ENCODE measurements at regions not wholly inside any gene's neighbourhood (a gene's known extent, or its start where the extent isn't known, plus 50 kb on each side); places are given as distances from the start of the nearest gene placed in this dataset.

DNA sequence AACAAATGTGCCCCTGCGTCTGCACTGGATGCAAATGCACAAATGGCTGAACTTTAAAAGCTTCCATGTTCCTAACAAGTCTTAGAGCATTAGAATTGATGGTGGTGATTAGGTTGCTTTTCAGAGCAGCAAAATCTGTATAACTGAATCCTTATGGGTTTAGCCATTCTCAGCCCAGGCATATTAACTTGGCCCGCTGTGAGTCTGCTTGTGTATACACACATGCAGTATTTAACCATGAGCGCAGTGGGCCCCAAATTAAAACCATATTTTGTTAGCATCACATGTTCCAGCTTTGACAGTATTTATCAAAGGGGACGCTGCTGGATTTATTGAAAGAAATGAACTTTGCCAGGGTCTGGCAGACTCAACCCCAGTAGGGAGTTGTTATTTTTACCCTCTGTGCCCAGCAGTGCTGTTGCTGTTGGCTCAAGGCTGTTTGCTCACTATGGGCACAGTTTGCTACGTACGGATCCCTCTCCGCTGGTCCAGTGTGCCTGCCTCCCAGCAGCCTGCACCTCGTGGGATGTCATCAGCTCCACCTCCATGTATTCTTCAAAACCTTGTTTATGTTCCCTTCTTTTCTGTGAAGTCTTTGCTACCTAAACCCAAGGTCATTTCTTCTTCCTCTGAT lies 144.7 kb downstream of the QRSL1 start:
- no peak for FAIRE-seq
- no peak for DNase-seq (ENCODE audit: low spot score in 2 of 2)

DNA sequence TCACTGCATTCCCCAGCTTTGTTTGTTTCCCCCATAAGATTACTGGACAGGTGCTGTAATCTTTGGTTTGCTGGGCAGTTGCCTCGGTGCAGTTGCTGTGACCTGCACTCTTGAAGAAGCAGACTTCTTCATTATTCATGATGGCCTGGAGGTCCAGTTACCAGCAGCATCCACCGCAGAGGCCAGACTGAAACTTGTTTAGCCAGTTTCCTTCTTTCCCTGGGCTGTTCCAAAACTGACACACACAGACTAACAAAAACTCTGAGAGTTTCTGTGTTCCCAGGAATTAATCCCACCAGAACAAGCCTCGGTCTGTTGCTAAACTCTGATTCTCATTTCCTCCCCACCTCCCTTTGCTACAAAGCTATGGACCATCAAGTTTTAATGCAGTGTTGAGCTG lies 144.1 kb downstream of the QRSL1 start:
- DNase-seq (ENCODE audit: low spot score in 2 of 2) (no peak), FAIRE-seq (no peak)

DNA sequence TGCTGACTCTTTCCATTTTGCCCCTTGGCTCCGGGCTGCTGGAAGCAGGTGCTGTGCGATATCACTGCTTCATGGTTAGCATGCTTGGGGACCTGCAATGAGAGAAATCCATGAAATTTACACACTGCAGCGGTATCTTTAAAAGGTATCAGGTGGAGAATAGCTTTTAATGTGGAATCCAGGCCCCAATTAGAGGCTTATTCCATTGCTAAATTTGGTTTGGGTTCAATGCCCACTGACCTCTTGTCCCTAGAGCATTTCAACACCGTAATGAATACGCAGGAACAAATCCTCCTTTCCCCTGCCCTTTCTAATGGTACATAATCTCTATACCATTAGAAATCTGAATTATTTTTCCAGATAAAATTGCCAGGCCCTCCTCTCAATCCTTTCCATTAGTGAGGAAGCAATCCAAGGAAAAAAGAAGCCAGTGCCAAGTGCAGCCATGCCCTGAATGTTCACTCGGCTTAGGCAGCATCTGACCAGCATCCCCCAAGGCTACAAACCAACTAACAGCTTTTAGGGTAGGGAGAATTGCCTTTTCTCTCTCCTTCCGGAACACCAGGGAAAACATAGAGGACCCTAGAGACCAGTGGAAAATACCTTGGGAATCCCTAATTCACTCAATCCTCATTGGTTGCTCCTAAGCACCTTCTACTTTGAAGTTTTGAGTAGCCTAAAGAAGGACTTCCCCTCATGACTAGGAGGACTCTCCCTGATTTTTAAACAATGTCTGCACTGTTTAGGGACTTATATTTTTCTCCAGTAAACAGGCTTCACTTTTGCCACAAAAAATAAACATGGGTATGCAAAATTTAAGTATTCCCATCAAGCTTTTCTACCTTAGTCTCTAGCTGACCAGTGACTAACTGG lies 143.1 kb downstream of the QRSL1 start:
- no peak for FAIRE-seq

DNA sequence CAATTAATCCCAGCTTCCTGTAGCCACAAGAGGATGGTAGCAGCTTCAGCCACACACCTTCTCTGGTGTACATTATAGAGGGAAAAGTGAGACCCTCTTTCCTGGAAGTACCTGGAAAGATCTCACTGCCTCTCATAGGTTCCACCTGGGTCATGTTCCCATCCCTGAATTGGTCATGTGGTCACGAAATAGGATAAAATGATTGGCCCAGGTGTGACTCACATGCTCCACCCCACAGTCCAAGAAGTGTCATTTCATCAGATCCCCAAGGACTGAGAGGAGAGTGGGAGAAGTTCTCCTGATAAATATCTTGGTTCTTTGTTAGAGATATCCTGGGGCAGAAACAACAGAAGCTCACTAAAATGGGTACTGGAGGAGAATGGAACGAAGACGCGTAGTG lies 142.4 kb downstream of the QRSL1 start:
- DNase-seq (ENCODE audit: low spot score in 2 of 2) (no peak), FAIRE-seq (no peak)

More for the DNA sequence above, 143.1 kb downstream of the QRSL1 start:
- DNase-seq (ENCODE audit: low spot score in 2 of 2), result no peak

DNA sequence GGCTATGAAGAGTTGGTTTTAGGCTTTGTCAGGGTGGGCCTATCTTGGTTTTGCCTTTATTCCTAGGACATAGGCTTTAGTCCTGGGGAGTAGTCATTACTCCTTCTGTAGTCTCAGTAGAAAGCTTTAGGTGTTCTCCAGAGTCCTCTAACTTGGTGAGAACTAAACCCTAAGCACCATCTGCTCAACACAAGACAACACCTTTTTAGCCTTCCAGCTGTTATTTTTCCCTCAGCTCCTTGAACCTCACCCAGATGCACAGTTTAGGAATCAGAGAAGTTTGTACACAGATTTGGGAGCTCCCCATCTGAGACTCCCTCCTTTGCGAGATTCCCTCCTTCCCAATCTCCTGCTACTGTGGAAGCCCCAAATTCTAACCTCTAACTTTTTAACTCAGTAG lies 141.3 kb downstream of the QRSL1 start:
- no peak for DNase-seq (ENCODE audit: low spot score in 2 of 2)
- no peak for FAIRE-seq

DNA sequence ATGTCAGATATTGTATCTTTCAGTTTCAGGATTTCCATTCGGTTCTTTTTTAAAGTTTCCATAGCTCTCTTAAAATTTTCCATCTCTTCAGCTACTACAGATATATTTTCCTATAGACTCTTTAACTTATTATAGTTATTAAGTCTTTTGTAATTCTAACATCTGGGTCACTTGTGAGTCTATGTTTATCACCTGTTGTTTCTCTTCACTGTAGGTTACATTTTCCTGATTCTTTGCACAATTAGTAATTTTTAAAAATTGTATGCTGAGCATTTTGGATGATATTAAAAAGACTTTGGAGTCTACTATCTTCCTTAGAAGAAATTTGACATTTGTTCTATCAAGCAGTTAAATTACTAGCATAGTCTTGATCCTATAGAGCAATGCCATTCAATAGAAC lies 140.7 kb downstream of the QRSL1 start:
- FAIRE-seq (no peak), DNase-seq (ENCODE audit: low spot score in 2 of 2) (no peak)

DNA sequence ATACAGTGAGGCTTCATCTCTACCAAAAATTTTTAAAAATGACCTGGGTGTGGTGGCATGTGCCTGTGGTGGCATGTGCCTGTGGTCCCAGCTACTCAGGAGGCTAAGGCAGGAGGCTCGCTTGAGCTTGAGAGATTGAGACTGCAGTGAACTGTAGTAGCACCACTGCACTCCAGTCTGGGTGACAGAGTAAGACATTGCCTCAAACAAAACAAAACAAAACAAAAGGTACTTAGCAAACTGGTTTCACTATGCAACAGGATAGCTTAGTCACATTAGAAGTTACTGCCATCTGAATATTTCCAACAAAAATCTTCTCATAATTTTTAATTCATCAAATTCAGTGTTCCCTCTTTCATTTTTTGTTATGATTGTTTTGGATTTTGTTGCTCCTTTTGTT lies 137.9 kb downstream of the QRSL1 start:
- FAIRE-seq (no peak), DNase-seq (ENCODE audit: low spot score in 2 of 2) (no peak)

DNA sequence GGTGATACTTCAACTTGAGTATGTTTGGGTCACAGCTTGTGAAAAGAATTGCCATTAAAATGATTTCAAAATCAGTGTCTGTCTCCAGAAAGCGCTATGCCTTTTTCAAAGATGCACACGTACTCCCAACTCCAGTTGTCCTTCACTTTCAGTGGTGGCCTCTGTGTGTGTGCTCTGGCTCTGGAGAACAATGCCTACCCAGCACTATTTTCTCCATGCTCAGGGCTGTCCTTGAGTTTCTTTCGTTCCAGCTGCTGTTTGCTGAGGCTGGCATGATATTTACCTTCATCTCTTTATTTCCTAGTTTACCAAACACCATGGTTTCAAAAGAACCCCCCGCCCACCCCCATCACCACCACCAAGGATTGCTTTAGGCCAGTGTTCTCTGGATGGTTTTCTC lies 136.8 kb downstream of the QRSL1 start:
- FAIRE-seq, result no peak
- no peak for DNase-seq (ENCODE audit: low spot score in 2 of 2)

DNA sequence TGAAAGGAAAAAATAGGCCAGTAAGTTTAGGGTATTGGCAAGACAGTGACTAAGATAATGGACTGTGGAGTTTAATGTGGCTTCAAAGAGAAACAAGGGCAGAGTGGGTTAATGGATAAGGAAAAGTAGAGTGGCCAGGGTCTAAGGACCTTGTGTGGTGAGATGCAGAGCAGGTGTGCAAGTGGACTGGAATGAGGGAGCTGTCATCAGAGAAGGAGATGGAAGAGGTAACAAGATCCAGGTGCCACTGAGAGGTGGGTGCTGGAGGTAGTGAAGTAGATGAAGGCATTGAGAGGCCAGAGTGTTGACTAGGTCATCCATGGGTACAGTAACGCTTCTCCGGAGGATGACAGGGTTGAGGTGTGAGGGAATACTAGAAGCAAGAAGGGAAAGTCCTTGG lies 136.1 kb downstream of the QRSL1 start:
- DNase-seq (ENCODE audit: low spot score in 2 of 2), result no peak
- FAIRE-seq, result no peak

DNA sequence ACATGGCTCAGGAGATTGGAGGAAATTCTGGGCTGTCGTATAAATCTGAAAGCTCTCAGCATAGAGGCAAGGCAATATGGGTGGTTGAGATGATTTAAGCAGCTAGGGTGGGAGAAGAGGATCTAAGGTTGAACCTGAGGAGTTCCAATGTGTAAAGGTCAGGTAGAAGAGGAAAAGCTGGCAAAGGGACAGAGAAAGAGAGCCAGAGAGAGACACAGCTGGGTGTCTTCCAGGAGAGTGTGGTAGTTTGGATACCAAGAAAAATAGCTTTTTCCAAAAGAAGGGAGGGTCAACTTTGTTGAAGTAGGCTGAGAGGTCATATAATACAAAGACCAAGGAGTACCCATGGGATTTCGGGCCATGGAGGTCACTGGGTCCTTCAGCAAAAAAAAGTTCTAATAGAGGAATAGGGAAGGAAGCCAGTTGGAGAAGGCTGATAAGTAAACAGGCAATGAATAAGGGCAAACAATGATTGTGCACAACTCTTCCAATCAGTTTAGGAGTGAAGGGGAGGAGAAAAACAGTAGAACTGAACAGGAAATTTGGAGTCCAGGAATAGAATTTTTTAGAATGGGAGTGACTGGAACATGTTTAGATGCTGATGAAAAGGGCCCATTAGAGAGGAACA lies 135.1 kb downstream of the QRSL1 start:
- FAIRE-seq (no peak), DNase-seq (ENCODE audit: low spot score in 2 of 2) (no peak)

DNA sequence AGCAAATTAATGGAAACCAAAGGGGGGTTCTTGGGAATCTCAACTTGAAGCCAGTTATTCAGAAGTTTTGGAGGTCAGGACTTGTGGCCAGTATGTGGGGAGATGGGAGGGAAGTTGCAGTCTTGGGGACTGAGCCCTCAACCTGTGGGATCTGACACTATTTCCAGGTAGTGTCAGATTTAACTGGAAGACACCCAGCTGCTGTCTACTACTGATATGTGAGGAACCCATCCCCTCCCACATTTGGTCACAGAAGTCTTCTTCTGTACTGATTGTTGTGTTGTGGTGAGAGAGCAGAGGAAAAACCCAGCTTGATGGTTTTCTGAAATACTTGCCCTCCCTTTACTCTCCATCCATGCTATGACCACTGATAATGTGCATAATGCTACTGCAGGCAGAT lies 134.0 kb downstream of the QRSL1 start:
- DNase-seq (ENCODE audit: low spot score in 2 of 2), result no peak
- no peak for FAIRE-seq

DNA sequence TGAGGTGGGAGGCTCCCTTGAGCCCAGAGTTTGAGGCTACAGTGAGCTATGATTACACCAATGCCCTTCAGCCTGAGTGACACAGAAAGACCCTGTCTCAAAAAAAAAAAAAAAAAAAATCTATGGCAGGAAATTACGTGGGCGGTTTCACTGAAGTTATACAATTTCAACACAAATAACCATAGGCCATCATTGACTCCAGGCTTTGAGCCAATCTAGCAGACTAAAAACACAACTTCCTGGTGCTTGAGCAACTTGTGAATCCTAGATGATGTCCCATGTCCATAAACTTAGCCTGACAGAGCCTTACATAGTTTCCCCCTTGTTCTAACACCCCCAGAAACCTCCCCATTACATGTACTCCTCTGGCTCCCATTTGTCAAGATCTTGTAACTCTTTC lies 131.8 kb downstream of the QRSL1 start:
- DNase-seq (ENCODE audit: low spot score in 2 of 2) (no peak), FAIRE-seq (no peak)

DNA sequence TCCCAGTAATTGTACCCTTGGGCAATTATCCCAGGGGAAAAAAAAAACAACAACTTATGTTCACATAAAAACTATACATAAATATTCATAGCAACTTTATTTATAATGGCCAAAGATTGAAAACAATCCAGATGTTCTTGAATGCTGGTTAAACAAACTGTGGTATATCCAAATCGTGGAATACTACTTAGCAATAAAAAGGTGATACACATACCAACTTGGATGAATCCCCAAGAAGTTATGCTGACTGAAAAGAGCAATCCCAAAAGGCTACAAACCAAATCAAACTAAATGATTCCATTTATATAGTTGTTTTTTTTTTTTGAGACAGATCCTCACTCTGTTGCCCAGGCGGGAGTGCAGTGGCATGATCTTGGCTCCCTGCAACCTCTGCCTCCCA lies 129.7 kb downstream of the QRSL1 start:
- DNase-seq (ENCODE audit: low spot score in 2 of 2), result no peak
- no peak for FAIRE-seq

DNA sequence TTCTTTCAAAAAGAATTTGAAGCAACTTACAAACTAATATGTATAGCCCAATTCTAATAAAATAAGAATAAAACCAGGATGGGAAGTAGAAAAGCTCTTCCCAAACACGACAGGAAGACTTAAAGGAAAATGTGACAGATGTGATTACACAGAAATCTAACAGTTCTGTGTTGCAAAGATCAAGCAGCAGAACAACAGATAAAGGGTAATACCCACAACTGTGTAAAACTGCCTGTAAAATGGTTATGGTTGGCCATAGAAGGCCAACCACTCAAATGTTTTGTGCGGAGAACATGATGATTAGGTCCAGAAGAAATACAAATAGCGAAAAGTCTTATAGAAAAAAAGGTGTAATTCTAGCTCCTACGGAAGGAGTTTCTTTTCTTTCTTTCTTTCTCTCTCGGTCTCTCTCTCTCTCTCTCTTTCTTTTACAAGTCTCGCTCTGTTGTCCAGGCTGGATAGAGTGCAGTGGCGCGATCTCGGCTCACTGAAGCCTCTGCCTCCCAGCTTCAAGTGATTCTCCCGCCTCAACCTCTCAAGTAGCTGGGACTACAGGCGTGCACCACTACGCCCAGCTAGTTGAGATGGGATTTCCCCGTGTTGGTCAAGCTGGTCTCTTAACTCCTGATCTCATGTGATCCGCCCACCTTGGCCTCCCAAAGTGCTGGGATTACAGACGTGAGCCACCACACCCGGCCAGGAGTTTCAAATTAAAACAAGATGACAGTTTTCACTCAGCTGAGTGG lies 128.5 kb downstream of the QRSL1 start:
- no peak for FAIRE-seq
- no peak for DNase-seq (ENCODE audit: low spot score in 2 of 2)

DNA sequence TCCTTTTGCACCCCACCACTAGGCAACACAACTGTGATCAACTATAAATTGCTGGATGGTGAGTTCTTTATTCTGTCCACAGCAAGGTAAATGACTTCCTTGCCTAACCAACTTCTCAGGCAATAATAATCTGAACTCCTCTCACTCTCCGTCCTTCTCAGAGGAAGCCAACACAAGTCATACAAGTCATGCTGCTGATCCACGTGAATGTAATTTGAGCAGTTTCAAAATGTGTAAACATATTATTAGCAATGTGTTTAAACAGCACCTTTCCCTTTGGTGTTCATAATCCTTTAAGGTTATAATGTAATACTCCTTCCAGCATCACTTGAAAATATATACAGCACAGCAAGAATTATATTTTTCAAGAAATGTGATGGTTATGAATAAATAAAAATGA lies 127.9 kb downstream of the QRSL1 start:
- FAIRE-seq, result no peak

DNA sequence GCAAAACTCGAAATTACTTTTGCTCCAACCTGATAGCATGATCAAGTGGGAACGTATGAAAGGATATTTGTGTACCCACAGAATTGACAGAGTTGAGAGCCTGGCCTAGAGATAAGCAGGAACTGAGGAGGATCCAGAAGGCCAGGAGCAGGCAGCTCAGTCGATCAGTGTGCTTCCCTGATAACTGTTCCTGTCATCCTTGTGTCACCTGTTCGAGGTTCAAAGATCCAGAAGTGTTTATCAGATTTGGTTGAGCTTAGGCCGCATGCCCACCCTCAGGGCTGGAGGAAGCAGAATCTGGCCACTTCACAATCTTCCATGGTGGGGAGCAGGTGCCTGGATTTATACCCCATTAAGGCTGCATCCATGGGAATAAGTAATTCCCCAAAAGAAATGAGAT lies 124.8 kb downstream of the QRSL1 start:
- DNase-seq (ENCODE audit: low spot score in 2 of 2) (no peak), FAIRE-seq (no peak)

More for the DNA sequence above, 127.9 kb downstream of the QRSL1 start:
- no peak for DNase-seq (ENCODE audit: low spot score in 2 of 2)

DNA sequence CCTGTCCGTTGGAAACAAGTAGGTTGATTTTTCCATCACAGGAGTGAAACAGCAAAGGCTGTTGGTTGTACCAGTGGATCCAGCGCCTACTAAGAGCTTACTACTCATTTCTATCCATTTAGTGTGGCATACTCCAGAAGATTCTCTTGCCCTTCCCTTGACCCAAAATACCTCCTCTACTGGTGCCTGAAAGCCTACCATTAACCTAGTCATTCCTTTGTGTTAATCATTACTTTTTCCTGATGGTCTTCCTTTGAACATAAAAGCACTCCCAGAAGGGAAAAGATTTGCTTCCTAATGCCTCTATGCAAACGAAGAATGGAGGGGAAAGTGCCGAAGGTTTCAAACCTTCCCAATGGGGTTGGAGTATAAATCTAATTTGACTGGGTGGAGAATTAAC lies 123.3 kb downstream of the QRSL1 start:
- FAIRE-seq (no peak), DNase-seq (ENCODE audit: low spot score in 2 of 2) (no peak)

DNA sequence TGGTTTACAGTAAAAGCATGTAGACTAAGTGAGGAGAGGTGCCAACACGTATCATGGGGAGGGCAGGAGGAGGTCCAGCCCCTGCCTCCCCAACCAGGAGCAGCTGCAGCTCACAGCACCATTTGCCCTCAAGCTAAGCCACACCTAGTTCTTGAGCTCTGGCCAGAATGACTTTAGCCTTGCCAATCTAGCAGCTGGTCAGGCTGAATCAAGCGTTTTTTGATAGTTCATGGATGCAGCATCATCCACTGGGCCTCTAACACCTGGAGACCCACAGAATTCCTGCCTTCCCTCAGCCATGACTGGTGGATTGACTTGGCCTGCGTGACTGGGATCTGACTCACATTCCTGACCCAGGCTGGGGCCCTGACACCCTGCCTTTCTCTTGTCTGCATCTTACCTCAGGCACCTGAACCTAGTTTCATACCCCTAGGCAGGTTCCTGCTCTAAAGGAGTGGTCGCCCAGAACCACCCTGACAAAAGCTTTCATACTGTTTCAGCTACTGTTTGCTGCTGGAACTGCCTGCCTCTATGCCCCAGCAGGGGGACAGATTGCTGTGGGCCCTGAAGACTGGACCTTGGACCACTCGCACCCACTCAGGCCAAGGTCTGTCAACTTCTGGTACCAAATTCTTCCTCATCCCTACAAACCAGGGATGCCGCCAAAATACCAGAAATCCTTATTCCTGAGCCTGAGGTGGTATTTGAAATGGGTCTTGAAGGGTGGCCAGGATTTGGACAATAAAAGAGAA lies 122.3 kb downstream of the QRSL1 start:
- FAIRE-seq (no peak), DNase-seq (ENCODE audit: low spot score in 2 of 2) (no peak)

DNA sequence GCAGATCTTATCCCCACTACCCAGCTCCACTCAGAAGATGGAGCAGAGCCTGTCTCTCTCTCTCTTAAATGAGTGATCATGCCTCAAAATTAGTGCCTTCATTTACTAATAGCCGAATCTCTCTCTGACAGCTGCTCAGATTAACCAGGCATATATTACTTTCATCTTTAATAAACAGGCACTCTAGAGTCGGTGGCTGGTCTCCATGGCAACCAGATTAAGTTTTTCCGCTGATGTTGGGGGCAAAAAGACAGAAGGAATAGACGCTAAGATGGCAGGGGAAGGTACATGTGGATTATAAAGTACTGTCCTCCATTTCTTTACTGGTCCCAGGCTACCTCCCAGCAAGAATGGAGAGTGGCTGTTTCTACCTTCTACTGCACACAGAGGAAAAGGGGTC lies 121.6 kb downstream of the QRSL1 start:
- no peak for FAIRE-seq
- no peak for DNase-seq (ENCODE audit: low spot score in 2 of 2)

DNA sequence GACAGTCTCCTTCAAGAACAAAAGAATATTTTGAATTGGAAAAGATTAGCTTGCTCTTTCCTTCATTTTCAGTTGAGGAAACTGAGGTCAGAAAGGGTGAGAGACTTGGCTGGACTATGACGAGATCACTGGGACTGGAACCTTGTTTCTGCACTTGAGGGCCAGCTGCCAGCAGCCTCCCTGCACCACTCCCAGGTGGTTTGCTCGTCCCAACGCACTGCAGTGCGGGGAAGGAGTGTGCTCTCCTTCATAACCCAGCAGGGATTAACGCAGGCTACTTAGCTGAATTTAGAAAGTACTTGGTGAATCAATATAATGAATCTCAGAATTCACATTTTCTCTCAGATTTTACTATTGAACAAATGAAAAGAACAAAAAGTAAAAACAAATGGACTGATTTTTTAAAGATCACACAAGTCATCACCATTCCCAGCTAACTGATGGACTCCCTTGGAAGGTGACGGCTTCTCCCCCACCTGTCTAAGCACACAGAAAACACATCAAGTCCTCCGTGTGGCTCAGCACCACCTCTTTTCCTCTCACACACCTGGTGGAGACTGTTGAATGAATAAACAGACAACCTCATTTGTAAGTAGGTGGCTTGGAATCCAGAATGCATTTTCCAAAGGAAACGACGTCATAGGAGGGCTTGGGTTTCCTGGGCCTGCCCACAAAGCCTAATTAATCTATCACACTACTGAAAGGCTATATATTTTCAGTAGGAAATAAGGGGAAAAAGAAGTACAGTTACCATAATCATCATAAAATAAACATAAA lies 121.0 kb downstream of the QRSL1 start:
- DNase-seq (ENCODE audit: low spot score in 2 of 2) (no peak), FAIRE-seq (no peak)
